EL (cell line): ENCODE measurements at regions not wholly inside any gene's neighbourhood (a gene's known extent, or its start where the extent isn't known, plus 50 kb on each side); places are given as distances from the start of the nearest gene placed in this dataset.
"Not testable (repeated sequence)": the region's sequence is repeated elsewhere in the genome, so short reads cannot be mapped to it uniquely, and the experiment has no call there.

Source experiments
- DNase-seq: peaks from one replicate; pipeline ENCODE4 v3.0.0-alpha.2; 2016

DNA sequence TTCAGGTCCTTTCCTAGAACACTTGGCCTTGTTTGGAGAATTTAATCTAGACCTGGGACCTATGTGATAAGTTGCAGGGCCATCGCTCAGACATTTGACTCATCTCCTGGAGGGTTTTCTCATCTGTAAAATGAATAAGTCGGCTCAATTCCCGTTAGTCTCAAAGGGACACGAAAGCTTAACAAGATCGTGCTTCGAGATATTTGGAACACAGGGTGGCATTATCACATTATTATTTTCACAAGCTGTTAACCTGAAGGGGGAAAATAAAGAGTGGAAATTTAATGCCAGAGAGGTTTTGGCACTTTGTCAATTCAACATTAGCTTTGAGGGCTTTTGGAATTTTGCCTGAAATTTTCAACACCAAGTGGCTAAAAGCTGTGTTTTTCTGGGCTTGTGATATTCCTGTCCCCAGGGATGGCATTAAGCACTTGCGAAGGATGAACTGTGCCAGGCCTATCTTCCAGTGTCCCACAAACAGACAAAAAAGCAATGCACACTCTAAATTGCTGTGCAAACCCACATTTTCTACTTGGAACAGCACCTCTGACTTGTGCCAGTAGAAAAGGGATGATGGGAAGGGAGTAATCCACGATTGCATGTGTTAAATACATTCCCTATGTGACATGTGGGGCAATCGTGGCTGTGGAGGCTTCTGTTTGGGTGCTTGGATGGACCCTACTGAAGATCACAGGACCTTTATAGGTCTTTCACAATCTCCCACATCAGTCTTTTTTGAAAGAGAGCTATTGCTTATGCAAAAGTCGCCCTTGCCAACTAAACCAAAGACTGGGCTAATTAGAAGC, 478.7 kb downstream of the MFSD1 start:
- DNase-seq = no peak

DNA sequence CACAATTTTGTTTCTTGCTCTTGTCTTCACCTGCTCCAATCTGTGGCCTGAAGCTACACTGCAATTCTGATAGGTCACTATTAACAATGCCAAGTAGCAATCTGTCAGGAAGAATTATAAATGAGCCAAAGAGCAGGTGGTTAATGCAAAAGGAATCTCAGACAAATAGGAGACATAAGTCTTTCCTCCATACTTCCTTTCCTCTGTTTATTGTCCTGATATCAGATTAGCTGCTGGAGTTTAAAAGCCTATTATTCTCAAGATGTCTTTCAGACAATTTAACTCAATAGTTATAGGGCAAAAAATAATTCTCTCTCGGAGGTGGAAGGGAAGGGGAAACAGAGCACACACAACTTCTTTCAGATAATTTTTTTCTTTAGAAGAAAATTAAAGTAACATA, 491.6 kb downstream of the MFSD1 start:
- no peak for DNase-seq

DNA sequence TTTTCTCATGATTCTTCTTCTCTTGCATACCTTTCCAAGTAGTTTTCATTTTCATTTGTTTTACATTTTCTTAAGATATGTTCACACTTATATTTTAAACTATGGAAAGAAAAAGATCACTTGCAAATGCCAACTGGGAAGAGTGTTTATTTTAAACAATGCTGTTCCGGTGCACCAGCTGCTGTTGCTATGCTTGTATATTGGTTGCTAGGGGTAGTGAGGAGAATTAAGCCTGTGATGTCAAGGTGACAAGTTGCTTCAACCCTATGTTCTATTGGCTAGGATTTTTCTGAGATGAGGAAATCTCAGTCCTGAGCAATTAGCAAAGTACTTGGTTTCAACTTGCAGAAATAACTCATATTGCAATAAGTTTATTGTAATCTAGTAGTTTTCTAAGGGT, 500.1 kb downstream of the MFSD1 start:
- DNase-seq = no peak

DNA sequence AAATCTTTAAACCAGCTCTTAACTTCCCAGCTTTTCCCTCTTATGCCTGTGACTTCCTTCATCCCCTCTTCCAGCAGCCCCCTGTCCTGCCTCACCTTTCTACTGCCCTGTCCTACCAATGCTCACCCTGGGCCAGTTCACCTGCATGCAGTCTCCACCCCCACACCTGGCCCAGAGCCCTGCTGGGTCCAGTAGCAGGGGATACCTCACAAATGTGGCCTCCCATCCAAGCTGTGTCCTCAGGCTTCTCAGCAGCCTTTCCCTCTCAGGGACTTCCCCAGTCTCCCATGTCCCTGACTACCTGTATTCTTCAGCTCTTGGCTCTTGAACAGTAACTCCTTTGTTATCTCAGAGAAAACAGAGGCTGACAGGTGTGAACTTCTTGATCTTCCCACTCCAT, 503.2 kb downstream of the MFSD1 start:
- no peak for DNase-seq

DNA sequence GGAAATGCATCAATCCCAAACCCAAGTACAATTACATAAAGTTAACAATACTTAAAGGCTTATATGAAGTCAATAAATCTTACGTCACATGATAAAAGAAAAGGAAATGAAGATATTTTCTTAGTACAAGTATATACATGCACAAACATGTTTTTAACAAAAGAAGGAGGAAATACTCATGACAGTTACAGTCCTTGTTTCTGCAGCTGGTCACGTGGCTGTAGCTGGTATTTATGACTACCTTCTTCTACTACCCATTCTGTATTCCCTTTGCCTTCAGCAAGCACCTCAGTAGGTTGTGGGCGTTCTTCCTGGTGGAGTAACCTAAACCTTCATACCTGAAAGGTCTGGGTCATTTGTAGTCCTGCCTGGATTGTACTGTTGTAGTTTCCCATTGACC, 514.9 kb downstream of the MFSD1 start:
- not testable (repeated sequence) for DNase-seq

DNA sequence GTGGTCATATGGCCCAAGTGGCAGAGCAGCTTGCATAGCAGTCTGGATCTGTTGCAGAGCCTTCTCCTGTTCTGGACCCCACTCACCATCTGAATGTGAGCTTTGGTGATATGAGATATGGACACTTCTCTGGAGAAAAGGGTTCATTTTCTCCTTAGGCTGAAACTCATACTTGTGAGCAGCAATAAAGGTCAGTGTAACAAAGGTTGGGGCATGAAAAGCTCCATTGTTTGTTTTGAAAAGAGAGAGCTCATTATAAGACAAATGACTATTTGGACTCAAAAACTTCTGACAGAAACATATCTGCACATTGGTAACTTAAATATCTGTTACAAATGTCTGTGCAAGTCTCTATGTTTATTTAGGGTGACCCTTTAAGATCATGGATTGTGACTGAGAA, 517.3 kb downstream of the MFSD1 start:
- DNase-seq = no peak

DNA sequence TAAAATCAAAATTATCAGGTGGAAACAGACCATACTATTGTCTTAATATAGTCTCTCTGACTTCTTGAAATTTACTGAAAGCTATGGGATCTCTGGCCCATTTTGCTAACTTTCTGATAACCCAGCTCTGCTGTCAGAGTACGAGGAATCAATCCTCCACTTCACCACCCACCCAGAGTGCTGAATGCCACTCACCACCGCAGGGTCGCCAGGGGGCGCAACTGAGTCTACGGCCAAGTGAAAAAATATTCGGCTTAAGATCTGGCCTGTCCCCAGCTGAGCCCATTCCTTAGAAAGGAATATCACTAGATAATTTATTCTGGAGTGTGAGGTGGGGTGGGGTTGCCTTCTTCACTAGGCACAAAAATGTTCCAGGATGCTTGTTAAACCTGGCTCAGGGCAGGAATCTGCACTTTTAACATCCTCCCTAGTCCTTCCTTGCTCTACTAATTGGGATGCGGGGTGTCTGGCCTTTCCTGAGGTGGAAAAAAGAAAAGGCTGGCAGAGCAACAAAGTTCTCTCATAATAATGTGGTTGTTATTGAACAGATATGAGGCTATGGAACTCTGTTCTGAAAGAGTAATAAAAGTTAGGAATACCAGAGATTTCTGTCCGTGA, 520.6 kb downstream of the MFSD1 start:
- peak; percentile 38 for DNase-seq

DNA sequence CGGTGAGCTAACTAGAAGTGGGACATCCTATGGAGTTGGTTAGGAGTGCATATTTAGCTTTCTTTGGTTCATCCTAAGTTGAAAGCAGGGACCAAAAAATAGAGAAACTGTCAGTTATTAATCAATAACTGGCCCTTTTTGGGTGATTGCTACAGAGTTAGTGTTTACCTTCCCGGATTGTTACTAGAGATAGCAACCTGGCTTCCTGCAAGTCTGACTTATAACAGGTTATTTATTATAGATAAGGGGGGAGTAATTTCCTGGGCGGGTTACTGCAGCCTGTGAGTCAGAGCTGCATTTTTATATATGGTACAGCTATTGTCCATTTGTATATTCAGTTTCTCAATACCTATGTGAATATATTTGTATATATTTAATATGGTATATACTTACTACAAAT, 522.0 kb downstream of the MFSD1 start:
- DNase-seq = no peak

DNA sequence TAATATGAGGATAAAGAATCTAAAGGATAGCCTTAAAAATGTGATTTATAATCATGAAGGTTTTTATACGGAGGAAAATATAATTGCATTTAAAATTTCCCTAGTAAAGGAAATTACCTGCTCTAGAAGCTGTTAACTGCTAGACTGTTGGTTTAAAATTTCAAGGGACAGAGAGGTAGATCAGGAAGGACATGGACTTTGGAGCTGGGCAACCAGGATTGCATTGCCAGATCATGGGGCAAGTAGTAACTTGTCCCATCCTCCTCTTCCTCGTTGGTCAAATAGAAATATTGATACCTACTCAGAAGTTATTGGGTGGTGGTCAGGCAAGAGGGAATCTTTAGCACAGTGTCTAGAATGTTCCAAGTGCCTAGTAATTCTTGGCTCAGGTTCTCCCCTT, 525.1 kb downstream of the MFSD1 start:
- no peak for DNase-seq

DNA sequence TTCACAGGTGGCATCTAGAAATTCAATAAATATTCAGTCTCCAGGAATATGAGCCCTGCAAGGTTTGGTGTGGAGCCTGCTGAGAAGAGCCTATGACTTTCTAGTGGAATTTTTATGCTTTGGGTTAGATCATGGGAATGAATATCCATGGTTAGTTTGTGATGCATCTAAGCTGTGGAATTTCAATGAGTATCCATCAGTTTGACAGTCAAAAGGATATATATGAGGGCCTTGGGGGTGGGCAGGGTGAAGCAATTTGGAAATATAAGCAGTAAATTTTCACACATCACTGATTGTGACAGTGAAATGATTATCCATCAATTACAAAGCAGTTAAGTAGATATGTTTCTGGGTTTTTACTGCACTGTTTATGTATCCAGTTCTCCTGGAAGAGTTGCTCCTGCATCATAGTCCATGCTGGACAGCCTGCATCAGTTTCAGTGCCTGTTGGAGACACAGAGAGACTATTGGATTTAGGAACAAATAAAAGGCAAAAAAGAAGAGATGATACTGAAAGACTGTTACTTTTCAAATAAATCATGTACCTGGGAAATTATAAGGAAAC, 530.8 kb downstream of the MFSD1 start:
- no peak for DNase-seq

DNA sequence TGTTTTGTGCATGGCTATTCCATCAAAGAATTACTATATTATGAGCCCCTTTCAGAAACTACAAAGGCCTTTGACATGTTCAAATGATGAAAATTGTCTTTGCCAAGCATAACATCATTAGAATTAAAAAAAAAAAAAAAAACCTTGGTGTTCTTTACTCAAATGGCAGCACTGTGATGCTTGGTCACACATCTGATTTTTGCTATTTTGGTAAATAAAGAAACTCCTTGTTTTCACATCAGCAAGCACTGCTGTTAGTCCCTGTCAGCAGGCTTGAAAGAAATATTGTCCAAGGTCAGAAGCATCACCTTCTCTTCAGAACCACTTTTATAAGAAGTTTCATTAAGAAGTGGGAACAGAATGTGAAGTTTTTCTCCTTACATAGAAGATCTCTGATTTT, 537.3 kb downstream of the MFSD1 start:
- DNase-seq = no peak

DNA sequence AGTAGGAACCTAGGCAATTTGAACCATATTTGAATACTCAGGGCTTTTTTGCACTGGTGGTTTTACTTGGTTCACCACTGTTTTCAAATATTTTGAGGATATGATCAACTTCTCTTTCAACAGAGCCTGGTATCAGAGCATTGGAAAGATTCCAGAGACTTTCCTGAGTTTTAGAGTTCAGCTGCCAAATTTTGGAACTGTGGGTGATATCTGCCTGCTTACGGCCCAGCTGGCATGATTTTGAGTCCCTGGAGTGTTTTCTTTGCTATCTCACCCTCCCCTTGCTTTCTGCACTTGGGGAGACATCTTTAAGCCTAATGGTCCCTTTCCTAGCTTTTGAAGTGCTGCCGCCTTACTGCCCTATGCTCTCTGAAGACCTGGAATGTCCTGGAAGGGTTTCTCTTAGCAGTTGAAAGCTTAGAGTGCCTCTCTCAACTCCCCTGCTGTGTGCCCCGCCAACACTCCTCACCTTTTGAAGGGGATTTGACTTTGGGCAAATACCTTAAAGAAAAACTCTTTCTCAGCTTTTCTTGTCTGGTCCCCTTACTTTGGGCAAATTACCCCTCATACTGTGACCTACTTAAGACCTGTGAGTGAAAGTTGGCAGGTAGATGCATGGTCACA, 539.1 kb downstream of the MFSD1 start:
- no peak for DNase-seq

DNA sequence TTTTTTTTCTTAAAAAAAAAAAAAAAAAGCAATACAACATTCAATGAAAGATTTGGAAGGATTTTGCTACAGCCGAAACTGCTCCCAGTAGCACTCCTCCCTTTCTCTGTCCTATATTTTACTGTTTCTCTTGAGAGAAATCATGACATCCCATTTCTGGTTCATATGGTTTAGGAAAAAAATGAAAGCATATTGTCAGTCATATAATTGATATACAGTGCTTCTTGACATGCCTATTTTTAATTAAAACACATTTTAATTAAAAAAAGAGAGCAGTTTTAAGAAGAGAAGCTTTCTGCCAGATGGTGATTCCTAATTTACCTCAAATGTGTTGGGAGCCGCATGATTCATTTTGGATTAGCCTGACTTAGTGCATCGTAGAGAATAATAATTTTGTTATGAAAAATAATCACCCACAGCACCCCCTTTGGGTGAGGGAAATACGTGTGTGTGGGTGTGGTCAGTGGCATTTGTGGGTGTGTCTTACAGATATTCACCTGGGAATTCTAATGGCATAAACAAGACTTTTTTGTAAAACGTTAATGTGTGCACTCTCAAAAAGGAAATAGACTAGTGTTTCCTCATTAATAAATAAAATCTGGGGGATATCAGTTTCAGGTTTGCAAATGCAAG, 544.5 kb downstream of the MFSD1 start:
- DNase-seq = no peak

DNA sequence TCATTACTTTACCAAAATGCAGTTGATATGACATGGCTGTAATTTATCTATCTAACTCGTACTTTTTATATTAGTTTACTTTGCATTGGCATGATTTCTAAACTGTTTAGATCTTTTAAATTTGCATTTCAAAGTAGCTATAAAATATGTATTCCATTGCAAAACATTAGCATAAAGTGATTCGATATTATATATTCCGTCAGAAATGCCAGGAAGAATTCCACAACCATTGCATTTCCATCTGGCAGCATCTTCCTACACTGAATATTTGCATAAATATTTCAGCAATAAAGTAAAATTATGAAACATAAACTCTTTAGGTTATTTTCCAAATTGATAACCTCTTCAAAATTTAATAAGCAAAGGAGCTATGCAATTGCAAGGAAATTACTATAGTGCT, 546.6 kb downstream of the MFSD1 start:
- DNase-seq = no peak

DNA sequence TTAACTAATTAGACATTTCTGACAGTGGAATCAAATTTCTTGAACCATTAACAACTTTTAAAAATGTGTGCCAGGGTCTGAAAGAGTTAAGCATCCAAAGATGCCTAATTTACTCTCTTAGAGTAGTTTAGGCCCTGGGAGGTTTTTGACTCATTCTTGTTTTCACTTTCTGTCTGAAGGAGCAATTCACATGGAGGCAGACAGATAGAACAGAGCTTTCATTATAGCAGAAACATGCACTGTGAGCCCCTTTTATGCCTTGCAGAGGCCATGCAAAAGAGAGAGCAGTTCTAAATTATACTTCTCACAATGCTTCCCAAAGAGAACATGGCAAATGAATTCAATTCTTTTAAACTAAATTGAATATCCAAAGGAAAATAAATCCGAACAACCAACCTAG, 554.8 kb downstream of the MFSD1 start:
- no peak for DNase-seq

DNA sequence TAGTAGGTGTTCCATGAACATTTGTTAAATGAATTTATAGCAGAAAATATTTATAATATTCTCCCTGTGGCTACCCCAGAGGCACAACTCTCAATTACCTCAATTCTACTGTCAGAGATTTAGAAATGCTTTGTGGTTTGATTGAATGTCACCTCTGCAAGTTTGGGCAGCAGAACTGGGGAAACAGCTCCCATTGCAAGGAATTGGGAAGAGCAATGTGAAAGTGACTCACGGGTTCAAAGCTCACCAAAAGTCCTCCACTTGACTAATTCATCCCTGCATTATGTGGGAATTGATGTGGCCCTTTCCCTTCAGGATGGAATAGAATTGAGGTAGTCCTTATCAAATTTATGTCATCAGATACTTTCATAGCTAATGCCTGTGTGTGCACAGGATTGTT, 562.7 kb downstream of the MFSD1 start:
- no peak for DNase-seq

DNA sequence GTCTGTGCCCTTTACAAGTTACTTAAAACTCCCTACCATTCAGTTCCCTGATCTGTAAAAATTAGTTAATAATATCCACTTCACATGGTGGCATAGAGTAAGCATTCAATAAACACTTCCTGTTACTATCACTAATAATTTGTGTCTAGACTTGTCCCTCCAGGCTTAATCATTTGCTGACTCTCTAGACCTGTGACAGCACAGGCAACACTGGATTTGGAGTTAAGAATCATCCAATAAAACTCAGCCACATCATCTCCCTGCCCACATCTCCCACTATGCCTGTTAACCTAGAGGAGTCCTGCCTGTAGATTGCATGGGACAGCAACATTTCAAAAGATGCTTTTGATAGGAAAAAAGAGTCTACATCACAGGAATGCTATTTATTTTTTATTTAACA, 564.6 kb downstream of the MFSD1 start:
- no peak for DNase-seq

DNA sequence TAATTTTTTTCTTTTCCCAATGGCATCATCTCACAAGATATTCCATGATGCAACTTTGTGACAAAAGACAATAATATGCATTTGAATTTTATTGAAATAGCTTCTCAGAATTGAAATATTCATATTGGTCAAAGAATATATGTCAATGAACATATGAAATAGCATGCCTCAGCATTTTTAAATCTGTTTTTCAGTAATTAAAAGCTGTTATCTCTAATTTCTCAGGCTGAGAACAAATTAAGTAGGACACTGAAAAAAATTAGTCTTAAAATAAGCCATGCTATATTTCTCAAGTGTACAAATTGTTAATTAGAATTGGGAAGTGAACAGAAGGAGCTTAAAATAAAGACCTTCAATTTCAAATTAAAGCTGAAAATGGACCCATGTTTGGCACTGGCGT, 570.1 kb downstream of the MFSD1 start:
- no peak for DNase-seq

DNA sequence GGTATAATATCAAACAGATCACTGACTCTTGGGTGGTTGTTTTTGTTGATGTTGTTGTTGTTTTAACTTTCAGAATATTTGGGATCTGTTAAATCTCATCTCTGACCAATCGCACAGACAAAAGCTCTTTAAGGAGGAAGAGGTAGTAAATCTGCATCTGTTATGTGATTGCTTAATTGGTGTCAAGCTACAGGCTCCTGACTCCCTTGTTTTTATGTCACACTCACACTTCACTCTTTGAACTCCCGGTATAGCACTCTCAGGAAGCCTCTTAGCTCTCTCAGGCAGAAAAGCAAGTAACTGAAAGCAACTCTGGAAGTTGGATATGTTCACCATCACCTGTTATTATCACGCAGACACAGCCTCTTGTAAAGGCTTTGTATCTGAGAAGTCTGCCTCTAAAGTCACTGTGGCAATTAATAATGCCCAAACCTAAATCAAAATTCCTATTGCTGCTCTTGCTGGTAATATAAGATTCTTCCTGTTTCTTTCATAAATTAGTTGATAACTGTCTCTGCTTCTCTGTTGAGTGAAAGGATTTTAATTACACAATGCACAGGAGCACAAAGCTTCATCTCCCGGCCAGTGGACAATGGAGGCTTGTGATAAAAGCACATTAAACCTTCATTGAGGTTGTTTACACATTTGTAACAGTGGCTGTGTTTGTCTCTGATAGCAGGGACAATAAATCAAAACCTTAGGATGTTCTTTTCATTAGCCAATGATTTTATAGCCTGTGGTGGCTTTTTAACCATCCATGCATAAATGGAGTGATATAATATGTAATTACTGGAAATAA, 576.7 kb downstream of the MFSD1 start:
- no peak for DNase-seq

DNA sequence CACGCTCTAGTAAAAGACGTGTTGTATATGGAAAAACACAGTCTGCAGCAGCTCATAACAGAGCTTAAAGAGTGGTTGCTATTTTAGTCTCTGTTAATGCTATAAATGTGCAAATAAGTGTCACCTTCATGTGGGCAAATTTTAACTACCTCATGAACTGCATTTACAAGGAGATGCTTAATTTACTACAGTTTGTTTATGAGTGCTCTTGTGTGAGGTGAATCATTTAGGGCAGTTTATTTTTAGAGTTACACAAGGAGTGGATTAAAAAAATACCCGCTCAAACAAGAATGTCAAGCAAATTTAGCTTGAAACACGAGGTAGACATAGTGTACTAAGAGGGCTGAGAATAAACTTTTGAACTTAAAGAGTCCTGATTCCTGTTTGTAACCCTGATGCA, 579.0 kb downstream of the MFSD1 start:
- DNase-seq = no peak

DNA sequence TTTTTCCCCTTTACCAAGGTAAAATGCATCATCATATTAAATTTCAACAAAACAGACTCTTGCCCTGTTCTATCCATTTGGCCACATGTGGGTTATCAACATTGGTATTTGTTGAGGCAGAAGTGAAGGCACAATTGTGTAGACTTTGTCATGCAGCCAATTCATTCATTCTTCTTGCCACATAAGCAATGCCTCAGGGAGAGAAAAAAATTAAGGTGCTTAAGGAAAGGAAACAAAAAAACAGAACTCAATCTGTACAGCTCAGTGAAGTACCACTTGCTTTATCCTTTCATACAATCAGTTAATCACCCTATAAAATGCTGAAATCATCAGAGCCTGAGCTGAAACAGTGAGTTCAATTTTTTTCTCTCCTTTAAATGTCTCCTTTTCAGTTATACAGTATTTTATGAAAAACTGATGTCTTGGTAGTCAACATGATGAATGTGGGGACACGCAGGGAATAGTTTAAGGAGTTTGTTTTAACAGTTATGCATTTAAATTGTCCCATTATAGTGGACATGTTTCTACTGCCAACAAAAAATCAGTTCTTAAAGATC, 588.9 kb downstream of the MFSD1 start:
- no peak for DNase-seq

DNA sequence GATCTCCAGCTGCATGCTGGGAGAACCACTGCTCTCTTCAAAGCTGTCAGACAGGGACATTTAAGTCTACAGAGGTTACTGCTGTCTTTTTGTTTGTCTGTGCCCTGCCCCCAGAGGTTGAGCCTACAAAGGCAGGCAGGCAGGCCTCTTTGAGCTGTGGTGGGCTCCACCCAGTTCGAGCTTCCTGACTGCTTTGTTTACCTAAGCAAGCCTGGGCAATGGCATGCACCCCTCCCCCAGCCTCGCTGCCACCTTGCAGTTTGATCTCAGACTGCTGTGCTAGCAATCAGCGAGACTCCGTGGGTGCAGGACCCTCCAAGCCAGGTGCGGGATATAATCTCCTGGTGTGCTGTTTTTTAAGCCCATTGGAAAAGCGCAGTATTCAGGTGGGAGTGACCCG, 591.0 kb upstream of the IL12A start:
- DNase-seq = not testable (repeated sequence)
